Immature natural killer cell (primary cell): ENCODE measurements at regions not wholly inside any gene's neighbourhood (a gene's known extent, or its start where the extent isn't known, plus 50 kb on each side); places are given as distances from the start of the nearest gene placed in this dataset.

ENCODE experiments used
- DNase-seq, 3 donors: peaks; one replicate each; pipeline ENCODE4 v3.0.0; 2022; ENCODE audit warnings: mixed read lengths in 1 of 3
- H3K27ac Mint-ChIP-seq, 6 donors: one replicate each; pipeline ENCODE4 v1.8.0; 2020; ENCODE audit warnings: mixed read lengths in 6 of 6, mild to moderate bottlenecking in 5 of 6, inconsistent platforms in 4 of 6, moderate library complexity in 3 of 6
- H3K27me3 Mint-ChIP-seq, 3 donors: one replicate each; pipeline ENCODE4 v1.8.0; 2020 to 2021; ENCODE audit warnings: low read depth in 3 of 3, mild to moderate bottlenecking in 3 of 3, mixed read lengths in 3 of 3, moderate library complexity in 3 of 3, inconsistent platforms in 1 of 3
- H3K36me3 Mint-ChIP-seq, 3 donors: one replicate each; pipeline ENCODE4 v1.8.0; 2020; ENCODE audit warnings: mixed read lengths in 3 of 3, inconsistent platforms in 2 of 3, mild to moderate bottlenecking in 2 of 3
- H3K4me1 Mint-ChIP-seq, 2 donors: one replicate each; pipeline ENCODE4 v1.8.0; 2020; ENCODE audit warnings: inconsistent platforms in 2 of 2, mild to moderate bottlenecking in 2 of 2, mixed read lengths in 2 of 2, moderate library complexity in 1 of 2
- H3K4me3 Mint-ChIP-seq, 5 donors: one replicate each; pipeline ENCODE4 v1.8.0; 2020; ENCODE audit warnings: mild to moderate bottlenecking in 5 of 5, mixed read lengths in 5 of 5, inconsistent platforms in 3 of 5, moderate library complexity in 3 of 5
- H3K9me3 Mint-ChIP-seq, 6 donors: one replicate each; pipeline ENCODE4 v1.8.0; 2020; ENCODE audit warnings: mild to moderate bottlenecking in 6 of 6, mixed read lengths in 6 of 6, inconsistent platforms in 4 of 6, moderate library complexity in 3 of 6

DNA sequence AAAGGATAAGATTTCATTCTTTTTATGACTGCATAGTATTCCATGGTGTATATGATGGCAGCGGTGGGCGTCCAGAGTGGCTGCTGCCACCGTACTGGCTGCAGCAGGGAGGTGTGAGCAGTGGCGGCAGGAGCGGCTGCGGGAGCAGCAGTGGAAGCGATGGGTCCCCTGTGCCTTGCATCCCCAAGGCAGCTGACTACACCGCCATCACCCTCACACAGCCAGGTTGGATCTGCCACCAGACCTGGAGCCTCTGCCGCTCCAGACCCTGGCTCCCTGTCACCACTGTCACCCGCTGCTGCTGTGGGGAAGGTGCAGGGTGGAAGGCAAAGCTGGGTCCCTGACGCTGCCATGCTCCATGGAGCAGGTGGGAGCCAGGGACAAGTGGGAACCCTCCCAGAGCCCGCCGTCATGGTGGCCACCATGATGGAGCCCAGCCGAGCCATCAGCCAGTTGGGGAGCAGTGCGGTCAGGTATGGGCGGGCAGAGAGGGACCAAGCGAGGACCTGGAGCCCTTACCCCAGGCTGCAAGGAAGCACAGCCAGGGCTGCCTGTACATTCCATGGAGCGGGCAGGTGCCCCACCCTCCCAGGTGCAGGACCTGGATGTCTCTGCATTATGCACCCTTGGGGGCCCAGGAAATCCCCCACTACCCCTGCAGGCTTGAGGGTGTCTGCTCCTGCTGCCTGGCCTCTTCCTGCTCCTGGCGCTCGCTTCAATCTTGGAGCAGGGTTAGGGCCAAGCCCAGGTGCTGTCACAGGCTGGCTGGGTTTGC is 226.1 kb downstream of the OTOR start:
- Mint-ChIP-seq H3K4me1 (no peaks in the 10 kb centered on the region), H3K27me3 (no peaks in the 10 kb centered on the region), H3K4me3 (no peak overlapping the region), H3K27ac (no peak overlapping the region), H3K9me3 (peaks cover 1 to 21% (median 4%) of the 10 kb centered on the region in 6 donors), H3K36me3 (no peaks in the 10 kb centered on the region)
- DNase-seq, result no peak

GRCh38 chr20:16974855-16975162 is 226.7 kb downstream of the OTOR start:
- no peak overlapping the region for H3K27ac Mint-ChIP-seq
- DNase-seq, result no peak
- H3K9me3 Mint-ChIP-seq, result peaks cover 1 to 23% (median 5%) of the 10 kb centered on the region in 6 donors
- H3K4me1 Mint-ChIP-seq, result no peaks in the 10 kb centered on the region
- no peaks in the 10 kb centered on the region for H3K36me3 Mint-ChIP-seq
- no peak overlapping the region for H3K4me3 Mint-ChIP-seq
- no peaks in the 10 kb centered on the region for H3K27me3 Mint-ChIP-seq

- no peak overlapping the region for H3K27ac Mint-ChIP-seq
- H3K4me1 Mint-ChIP-seq, result no peaks in the 10 kb centered on the region
- H3K4me3 Mint-ChIP-seq, result no peak overlapping the region
- no peaks in the 10 kb centered on the region for H3K27me3 Mint-ChIP-seq
- no peaks in the 10 kb centered on the region for H3K36me3 Mint-ChIP-seq
- H3K9me3 Mint-ChIP-seq, result peaks cover 1 to 21% (median 5%) of the 10 kb centered on the region in 6 donors
- no peak for DNase-seq
Observed at GRCh38 chr20:16975682-16976081, 227.5 kb downstream of the OTOR start.

GRCh38 chr20:16978497-16978896 is 230.3 kb downstream of the OTOR start:
- Mint-ChIP-seq H3K4me1 (no peaks in the 10 kb centered on the region), H3K9me3 (peaks cover 2 to 16% (median 5%) of the 10 kb centered on the region in 6 donors), H3K27ac (no peak overlapping the region), H3K36me3 (no peaks in the 10 kb centered on the region), H3K27me3 (no peaks in the 10 kb centered on the region), H3K4me3 (no peak overlapping the region)
- no peak for DNase-seq

DNA sequence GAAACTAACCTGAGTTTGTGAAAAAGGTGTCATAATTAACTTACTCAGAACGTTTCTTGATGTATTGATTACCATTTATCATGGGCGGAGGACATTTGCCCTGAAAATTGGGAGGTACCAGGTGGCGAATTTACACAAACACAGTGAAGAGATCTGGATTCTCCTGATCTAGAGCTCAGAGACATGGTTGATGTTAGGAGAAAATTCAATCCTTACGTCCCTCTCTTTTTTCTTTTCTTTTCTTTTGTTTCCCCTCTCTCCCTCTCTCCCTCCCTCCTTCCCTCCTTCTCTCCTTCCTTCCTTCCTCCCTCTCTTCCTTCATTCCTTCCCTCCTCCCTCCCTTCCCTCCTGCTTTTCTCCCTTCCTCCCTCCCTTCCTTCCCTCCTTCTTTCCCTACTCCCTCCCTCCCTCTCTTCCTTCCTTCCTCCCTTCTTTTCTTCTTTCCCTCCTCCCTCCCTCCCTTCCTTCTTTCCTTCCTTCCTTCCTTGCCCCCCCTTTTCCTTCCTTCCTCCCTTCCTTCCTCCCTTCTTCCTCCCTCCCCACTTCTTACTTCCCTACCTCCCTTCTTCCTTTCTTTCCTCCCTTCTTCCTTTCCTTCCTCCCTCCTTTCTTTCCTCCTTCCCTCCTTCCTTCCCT is 234.1 kb downstream of the OTOR start:
- H3K9me3 Mint-ChIP-seq, result peaks cover 2 to 16% (median 4%) of the 10 kb centered on the region in 6 donors
- DNase-seq, result no peak
- no peak overlapping the region for H3K27ac Mint-ChIP-seq
- no peak overlapping the region for H3K4me3 Mint-ChIP-seq
- peaks cover 0 to 2% (median 0%) of the 10 kb centered on the region in 3 donors for H3K27me3 Mint-ChIP-seq
- H3K36me3 Mint-ChIP-seq, result no peaks in the 10 kb centered on the region
- no peaks in the 10 kb centered on the region for H3K4me1 Mint-ChIP-seq

DNA sequence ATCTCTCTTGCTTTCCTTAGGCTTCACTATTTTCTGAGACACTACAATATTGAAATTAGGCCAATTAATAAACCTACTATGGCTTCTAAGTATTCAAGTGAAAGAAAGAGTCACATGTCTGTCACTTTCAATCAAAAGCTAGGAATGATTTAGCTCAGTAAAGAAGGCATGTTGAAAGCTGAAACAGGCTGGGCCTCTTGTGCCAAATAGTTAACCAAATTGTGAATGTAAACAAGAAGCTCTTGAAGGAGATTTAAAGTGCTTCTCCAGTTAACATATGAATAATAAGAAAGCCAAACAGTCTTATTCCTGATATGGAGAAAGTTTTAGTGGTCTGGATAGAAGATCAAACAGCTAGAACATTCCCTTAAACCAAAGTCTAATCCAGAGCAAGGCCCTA is 236.3 kb downstream of the OTOR start:
- peaks cover 0 to 2% (median 0%) of the 10 kb centered on the region in 3 donors for H3K27me3 Mint-ChIP-seq
- peaks cover 0 to 11% (median 4%) of the 10 kb centered on the region in 6 donors for H3K9me3 Mint-ChIP-seq
- no peak overlapping the region for H3K27ac Mint-ChIP-seq
- no peak overlapping the region for H3K4me3 Mint-ChIP-seq
- DNase-seq, result no peak
- H3K36me3 Mint-ChIP-seq, result no peaks in the 10 kb centered on the region
- no peaks in the 10 kb centered on the region for H3K4me1 Mint-ChIP-seq

GRCh38 chr20:17003170-17003870 is 223.5 kb upstream of the PCSK2 start:
- DNase-seq, result no peak
- no peaks in the 10 kb centered on the region for H3K4me1 Mint-ChIP-seq
- H3K36me3 Mint-ChIP-seq, result no peaks in the 10 kb centered on the region
- H3K27me3 Mint-ChIP-seq, result peaks cover 0 to 3% (median 0%) of the 10 kb centered on the region in 3 donors
- H3K27ac Mint-ChIP-seq, result no peak overlapping the region
- H3K4me3 Mint-ChIP-seq, result no peak overlapping the region
- peaks cover 0 to 5% (median 0%) of the 10 kb centered on the region in 6 donors for H3K9me3 Mint-ChIP-seq

DNA sequence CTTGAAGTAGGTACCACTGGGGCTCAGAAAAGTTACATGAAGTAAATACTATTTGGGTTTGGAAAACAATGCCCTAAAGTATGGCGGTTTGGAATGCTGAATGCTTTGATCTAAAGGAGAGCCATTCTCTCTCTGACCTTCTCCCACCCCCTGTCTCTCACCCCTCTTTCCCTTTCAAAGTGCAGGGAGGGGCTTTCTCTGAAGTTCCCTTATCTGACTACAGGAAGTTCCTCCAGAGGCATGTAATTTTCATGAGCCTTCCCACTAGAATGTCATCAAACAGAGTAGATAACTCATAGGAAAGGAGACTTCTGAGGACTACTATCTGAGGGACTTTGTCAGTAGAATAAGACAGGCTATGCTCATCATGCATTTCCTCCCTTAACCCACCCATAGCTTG is 216.7 kb upstream of the PCSK2 start:
- Mint-ChIP-seq H3K27ac (no peak overlapping the region), H3K4me1 (no peaks in the 10 kb centered on the region), H3K36me3 (no peaks in the 10 kb centered on the region), H3K27me3 (peaks cover 0 to 5% (median 0%) of the 10 kb centered on the region in 3 donors), H3K9me3 (peaks cover 0 to 4% (median 0%) of the 10 kb centered on the region in 6 donors), H3K4me3 (no peak overlapping the region)
- no peak for DNase-seq

DNA sequence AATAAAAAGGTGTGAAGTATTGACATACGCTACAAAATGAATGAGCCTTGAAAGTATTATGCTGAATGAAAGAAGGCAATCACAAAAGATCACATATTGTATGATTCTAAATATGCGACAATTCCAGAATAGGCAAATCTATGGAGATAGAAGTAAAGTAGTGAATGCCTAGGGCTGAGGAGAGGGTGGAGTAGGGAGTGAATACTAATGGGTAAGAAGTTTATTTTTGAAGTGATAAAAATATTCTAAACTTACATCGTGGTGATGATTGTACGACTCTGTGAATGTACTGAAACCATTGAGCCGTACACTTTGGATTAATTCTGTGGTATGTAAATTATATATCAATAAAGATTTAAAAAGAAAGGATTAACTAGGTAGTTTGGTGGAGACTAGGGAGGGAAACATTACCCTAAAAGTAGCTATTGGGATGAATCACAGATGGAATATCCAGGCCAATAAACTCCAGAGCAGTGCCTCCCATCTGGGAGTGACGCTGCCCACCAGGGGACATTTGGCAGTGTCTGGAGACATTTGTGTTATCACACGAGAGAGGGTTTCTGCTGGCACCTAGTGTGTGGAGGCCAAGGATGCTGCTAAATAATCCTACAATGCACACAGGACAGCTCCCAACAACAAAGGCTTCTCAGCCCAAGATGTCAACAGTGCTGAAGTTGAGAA is 214.2 kb upstream of the PCSK2 start:
- no peak for DNase-seq
- Mint-ChIP-seq H3K27me3 (peaks cover 0 to 5% (median 0%) of the 10 kb centered on the region in 3 donors), H3K36me3 (no peaks in the 10 kb centered on the region), H3K4me1 (no peaks in the 10 kb centered on the region), H3K4me3 (no peak overlapping the region), H3K27ac (no peak overlapping the region), H3K9me3 (peaks cover 0 to 4% (median 0%) of the 10 kb centered on the region in 6 donors)

- Mint-ChIP-seq H3K9me3 (peaks cover 0 to 4% (median 0%) of the 10 kb centered on the region in 6 donors), H3K36me3 (no peaks in the 10 kb centered on the region), H3K4me1 (no peaks in the 10 kb centered on the region), H3K4me3 (no peak overlapping the region), H3K27ac (no peak overlapping the region), H3K27me3 (peaks cover 0 to 2% (median 0%) of the 10 kb centered on the region in 3 donors)
- DNase-seq, result no peak
Observed at GRCh38 chr20:17014217-17014616, 212.6 kb upstream of the PCSK2 start.

DNA sequence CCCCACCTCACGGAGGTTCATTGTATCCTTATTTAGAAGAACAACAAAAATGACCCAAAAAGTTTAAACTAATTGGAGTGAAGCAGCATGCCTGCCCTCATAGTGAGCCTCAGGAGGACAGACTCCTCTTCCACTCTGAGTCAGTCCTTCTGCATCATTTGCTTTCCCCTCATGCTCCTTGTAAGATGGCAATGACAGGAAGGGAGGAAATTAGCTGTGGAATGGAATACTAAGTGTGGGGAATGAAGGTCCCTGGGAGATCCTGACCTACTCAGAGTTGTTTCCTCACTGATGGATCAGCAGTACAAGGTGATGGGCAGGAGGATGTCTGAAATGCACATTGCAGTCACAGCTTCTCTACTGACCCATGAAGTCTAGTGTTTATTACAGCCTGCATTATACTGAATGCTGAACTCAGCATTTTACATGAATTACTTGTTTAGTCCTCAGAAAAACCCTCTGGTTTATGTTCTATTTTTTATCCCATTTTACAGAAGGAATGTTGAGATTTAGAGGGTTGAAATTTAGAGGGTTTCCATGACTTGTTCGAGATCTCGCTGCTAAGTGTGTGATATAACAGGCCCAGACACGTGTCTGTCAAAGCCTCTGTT is 212.0 kb upstream of the PCSK2 start:
- DNase-seq, result no peak
- Mint-ChIP-seq H3K4me1 (no peaks in the 10 kb centered on the region), H3K36me3 (no peaks in the 10 kb centered on the region), H3K27me3 (peaks cover 0 to under 1% (median 0%) of the 10 kb centered on the region in 3 donors), H3K27ac (no peak overlapping the region), H3K9me3 (peaks cover 0 to 4% (median under 1%) of the 10 kb centered on the region in 6 donors), H3K4me3 (no peak overlapping the region)

GRCh38 chr20:17017232-17017631 is 209.6 kb upstream of the PCSK2 start:
- H3K9me3 Mint-ChIP-seq, result peaks cover 0 to 9% (median 2%) of the 10 kb centered on the region in 6 donors
- no peak overlapping the region for H3K4me3 Mint-ChIP-seq
- H3K27me3 Mint-ChIP-seq, result peaks cover 0 to 2% (median 0%) of the 10 kb centered on the region in 3 donors
- H3K36me3 Mint-ChIP-seq, result no peaks in the 10 kb centered on the region
- DNase-seq, result no peak
- no peaks in the 10 kb centered on the region for H3K4me1 Mint-ChIP-seq
- H3K27ac Mint-ChIP-seq, result no peak overlapping the region

DNA sequence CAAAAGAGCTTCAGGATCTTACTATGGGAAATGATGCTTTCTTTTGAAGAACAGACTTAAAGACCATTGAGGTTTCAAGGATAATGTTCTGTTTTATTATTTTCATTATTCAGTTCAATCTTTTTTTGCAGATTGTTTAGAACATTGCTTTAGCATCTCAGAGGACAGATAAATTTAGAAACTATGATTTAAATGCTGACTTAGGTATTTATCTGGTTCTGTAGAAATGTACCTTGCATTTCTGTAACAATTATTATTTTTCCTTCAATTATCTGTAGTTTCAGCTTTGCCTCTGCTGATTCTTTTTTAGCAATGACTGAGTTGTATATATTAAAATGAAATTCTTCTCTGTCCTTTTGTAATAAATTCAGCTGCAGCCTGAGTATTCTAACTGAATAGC is 205.4 kb upstream of the PCSK2 start:
- Mint-ChIP-seq H3K27ac (no peak overlapping the region), H3K27me3 (peaks cover 3 to 5% (median 3%) of the 10 kb centered on the region in 3 donors), H3K36me3 (peaks cover 0 to 4% (median 0%) of the 10 kb centered on the region in 3 donors), H3K4me1 (no peaks in the 10 kb centered on the region), H3K9me3 (peaks cover 0 to 22% (median 5%) of the 10 kb centered on the region in 6 donors), H3K4me3 (no peak overlapping the region)
- DNase-seq, result no peak
